BJ (cell line): ENCODE measurements at regions not wholly inside any gene's neighbourhood (a gene's known extent, or its start where the extent isn't known, plus 50 kb on each side); places are given as distances from the start of the nearest gene placed in this dataset.

Experiments
- CTCF ChIA-PET: fragments of 350-600 bp; formaldehyde crosslinking; extraction: SDS; loops from one replicate; lab custom pipeline; 2021; ENCODE audit warnings: antibody characterized with exemption, inconsistent platforms; lab: Yijun Ruan, JAX
- POLR2A ChIA-PET: fragments of 300-600 bp; sonication (Branson Sonifier 250); formaldehyde crosslinking; extraction: SDS; loops from one replicate; lab custom pipeline; 2021; ENCODE audit warnings: antibody characterized with exemption; lab: Charles Lee
- DNase-seq: peaks from one replicate; pipeline ENCODE4 v3.0.0-alpha.2; 2011; ENCODE audit warnings: low read depth
- H3K27me3 ChIP-seq: 2 replicates; pipeline ENCODE4 v1.6.0; 2011; ENCODE audit warnings: low read length; ENCODE audit not compliant: control insufficient read depth, insufficient read depth
- H3K36me3 ChIP-seq: 2 replicates; pipeline ENCODE4 v1.5.1; 2011; ENCODE audit warnings: low read length; ENCODE audit not compliant: control insufficient read depth, insufficient read depth
- H3K4me3 ChIP-seq: 2 replicates; pipeline ENCODE4 v1.5.1; 2011; ENCODE audit warnings: low read depth, mild to moderate bottlenecking, control low read depth, low read length
- TF ChIP-seq, protein P1 (sequence below): IDR thresholded peaks from 2 replicates; pipeline ENCODE4 v1.5.1; 2011; ENCODE audit warnings: low read depth, mild to moderate bottlenecking, control low read depth, inconsistent platforms, low read length, moderate library complexity; ENCODE audit not compliant: insufficient read depth

DNA sequence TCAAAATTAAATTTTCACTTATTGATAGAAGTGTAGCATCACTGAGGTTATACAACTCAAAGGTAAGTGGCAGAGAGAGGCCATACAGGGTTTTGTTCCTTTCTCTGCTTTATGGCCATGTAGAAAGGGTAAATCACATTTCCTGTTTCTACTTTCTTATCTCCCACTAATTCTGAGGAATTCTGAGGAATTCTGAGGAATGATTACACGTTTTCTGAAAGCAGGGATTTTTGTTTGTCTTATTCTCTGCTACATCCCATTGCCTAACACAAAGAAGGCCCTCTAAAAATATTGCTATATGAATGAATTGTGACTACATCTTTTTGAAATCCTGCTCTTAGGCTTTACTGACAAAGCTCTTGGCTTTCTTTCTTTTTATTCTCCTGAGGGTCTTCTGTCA, 516.9 kb upstream of the ZNF608 start:
- TF ChIP-seq, protein P1, sequence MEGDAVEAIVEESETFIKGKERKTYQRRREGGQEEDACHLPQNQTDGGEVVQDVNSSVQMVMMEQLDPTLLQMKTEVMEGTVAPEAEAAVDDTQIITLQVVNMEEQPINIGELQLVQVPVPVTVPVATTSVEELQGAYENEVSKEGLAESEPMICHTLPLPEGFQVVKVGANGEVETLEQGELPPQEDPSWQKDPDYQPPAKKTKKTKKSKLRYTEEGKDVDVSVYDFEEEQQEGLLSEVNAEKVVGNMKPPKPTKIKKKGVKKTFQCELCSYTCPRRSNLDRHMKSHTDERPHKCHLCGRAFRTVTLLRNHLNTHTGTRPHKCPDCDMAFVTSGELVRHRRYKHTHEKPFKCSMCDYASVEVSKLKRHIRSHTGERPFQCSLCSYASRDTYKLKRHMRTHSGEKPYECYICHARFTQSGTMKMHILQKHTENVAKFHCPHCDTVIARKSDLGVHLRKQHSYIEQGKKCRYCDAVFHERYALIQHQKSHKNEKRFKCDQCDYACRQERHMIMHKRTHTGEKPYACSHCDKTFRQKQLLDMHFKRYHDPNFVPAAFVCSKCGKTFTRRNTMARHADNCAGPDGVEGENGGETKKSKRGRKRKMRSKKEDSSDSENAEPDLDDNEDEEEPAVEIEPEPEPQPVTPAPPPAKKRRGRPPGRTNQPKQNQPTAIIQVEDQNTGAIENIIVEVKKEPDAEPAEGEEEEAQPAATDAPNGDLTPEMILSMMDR: no peak
- no peaks in the 10 kb centered on the region for H3K36me3 ChIP-seq
- POLR2A ChIA-PET: no interaction called here
- CTCF ChIA-PET: no interaction called here
- no peak overlapping the region for H3K4me3 ChIP-seq
- no peaks in the 10 kb centered on the region for H3K27me3 ChIP-seq
- DNase-seq: no peak

DNA sequence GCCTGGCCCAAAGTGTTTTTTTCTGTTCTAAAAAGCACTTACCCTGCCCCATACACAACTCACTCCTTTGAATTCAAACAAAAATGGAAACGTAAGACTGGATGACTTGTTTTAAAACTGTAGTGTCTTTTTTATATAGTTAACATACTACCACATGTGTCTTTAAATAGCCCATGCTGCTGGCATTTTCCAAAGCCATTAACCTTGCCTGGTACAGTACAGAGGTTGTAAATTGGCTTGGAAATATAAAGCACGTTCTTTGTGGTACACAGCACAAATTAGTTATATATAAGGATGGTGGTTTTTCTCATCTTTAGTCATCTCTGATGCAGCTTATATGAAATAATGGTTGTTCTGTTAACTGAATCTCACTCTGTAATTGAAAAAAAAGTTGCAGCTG, 519.7 kb upstream of the ZNF608 start:
- no peaks in the 10 kb centered on the region for H3K36me3 ChIP-seq
- POLR2A ChIA-PET: no interaction called here
- TF ChIP-seq, protein P1: no peak
- H3K27me3 ChIP-seq: no peaks in the 10 kb centered on the region
- DNase-seq: no peak
- H3K4me3 ChIP-seq: no peak overlapping the region
- CTCF ChIA-PET: no interaction called here

DNA sequence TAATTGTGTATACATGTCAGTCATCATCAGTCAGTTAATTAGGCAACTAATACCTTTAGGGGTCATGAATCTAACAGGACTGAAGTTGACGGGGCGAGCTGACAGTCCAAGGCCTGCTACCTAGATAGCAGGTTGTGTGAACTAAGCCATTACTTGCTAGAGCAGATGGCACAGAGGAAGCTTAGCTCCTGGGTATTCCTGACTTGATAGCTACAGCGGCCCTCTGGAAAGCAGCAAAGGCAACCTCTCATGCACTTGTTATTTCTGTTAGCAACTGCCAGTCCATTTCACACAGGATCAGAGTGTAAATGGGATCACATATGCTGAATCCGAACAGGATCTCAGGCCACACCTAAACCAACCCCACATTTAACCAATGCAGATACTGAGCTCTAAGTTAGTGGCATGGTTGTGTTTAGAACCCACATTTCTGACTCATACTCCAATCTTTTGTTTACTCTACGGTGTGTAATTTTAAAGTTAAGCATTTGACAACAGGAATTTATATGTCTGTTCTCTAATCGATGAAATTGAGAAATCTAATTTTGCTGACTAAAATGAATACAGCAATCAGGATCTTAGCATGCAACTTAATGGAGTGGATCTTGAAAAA, 521.3 kb upstream of the ZNF608 start:
- no peaks in the 10 kb centered on the region for H3K36me3 ChIP-seq
- no peak for DNase-seq
- TF ChIP-seq, protein P1: no peak
- no peaks in the 10 kb centered on the region for H3K27me3 ChIP-seq
- ChIA-PET CTCF (interaction anchor here (0.6 kb wide), 1 partner anchor 201 kb away, joined by 3 read pairs; no protein-coding TSS in a partner anchor), POLR2A (no interaction called here)
- no peak overlapping the region for H3K4me3 ChIP-seq

DNA sequence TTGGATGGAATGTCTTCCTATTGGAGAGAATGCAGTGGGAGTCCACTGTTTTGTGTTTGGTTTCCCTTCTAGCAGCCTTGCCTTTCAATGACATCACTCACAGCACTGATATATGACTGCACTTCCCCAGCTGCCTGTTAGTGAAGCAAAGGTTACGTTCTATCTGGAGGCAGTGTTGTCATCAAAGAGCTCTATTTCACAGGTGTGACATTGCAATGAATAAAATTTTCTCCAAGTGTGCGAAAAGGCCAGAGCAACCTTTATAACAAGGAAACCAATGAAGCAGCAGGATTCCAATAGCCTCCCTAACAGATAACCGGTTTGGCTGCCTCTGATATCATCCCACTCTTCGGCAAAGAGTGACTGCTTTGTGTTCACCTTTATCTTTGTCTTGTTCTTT, 523.5 kb upstream of the ZNF608 start:
- H3K4me3 ChIP-seq: no peak overlapping the region
- ChIA-PET POLR2A (no interaction called here), CTCF (no interaction called here)
- DNase-seq: no peak
- H3K27me3 ChIP-seq: no peaks in the 10 kb centered on the region
- TF ChIP-seq, protein P1: no peak
- H3K36me3 ChIP-seq: no peaks in the 10 kb centered on the region

DNA sequence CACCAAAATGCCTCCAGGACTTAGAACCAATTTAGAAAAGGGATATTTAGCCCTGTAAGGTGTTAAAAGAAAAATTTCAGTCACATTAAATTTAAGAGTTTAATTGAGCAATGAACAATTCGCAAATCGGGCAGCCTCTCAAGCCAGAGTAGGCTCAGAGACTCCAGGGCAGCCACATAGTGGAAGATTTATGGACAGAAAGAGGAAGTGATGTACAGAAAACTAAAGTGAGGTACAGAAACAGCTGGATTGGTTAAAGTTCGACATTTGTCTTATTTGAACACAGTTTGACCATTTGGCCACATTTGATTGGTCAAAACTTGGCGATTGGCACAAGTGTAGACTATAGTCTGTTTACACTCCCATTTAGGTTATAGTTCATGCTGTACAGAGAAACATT, 525.9 kb upstream of the ZNF608 start:
- DNase-seq: no peak
- Histone ChIP-seq H3K27me3 (no peaks in the 10 kb centered on the region), H3K4me3 (no peak overlapping the region), H3K36me3 (no peaks in the 10 kb centered on the region)
- ChIA-PET POLR2A (no interaction called here), CTCF (no interaction called here)
- TF ChIP-seq, protein P1: no peak
